Suprapubic skin (tissue), 4 donors: ENCODE measurements at regions not wholly inside any gene's neighbourhood (a gene's known extent, or its start where the extent isn't known, plus 50 kb on each side); places are given as distances from the start of the nearest gene placed in this dataset.

Experiments
- DNase-seq, 2 donors: peaks; one replicate each; pipeline ENCODE4 v3.0.0-alpha.2; 2019; ENCODE audit warnings: low spot score in 2 of 2
- H3K27ac ChIP-seq: fragments of 200-600 bp; sonication (generic); one replicate; pipeline ENCODE4 v1.5.1; 2019
- H3K27me3 ChIP-seq: fragments of 200-600 bp; sonication (generic); one replicate; pipeline ENCODE4 v1.5.1; 2019
- H3K36me3 ChIP-seq: fragments of 200-600 bp; sonication (generic); one replicate; pipeline ENCODE4 v1.5.1; 2019
- H3K4me1 ChIP-seq: fragments of 200-600 bp; sonication (generic); one replicate; pipeline ENCODE4 v1.5.1; 2019
- H3K4me3 ChIP-seq: fragments of 200-600 bp; sonication (generic); one replicate; pipeline ENCODE4 v1.5.1; 2019; ENCODE audit warnings: mild to moderate bottlenecking
- H3K9me3 ChIP-seq: fragments of 200-600 bp; sonication (generic); one replicate; pipeline ENCODE4 v1.5.1; 2019
- EP300 ChIP-seq: sonication (generic); formaldehyde crosslinking; IDR thresholded peaks from one replicate; pipeline ENCODE4 v1.6.1; 2017; ENCODE audit warnings: antibody characterized with exemption
- POLR2A ChIP-seq, 2 donors: fragments of 450-650 bp; IDR thresholded peaks; one replicate each; pipeline ENCODE4 v1.6.1; 2017; ENCODE audit warnings: antibody characterized with exemption in 2 of 2, mild to moderate bottlenecking in 2 of 2, moderate library complexity in 2 of 2
- POLR2AphosphoS5 ChIP-seq, 3 donors: sonication (generic); formaldehyde crosslinking; IDR thresholded peaks; one replicate each; pipeline ENCODE4 v1.6.1; 2017; ENCODE audit warnings: antibody characterized with exemption in 3 of 3
- WGBS: methylation state at CpG from one replicate; pipeline ENCODE4 v1.1.5; 2018; 5-methylcytosine and 5-hydroxymethylcytosine counted together
- TF ChIP-seq, protein P1 (sequence below), 2 donors: fragments of 200-600 bp in 1 of 2; fragments of 450-650 bp in 1 of 2; sonication (generic) in 1 of 2; IDR thresholded peaks; one replicate each; pipeline ENCODE4 v1.5.1; 2016 to 2019; ENCODE audit warnings: antibody characterized with exemption in 2 of 2, mild to moderate bottlenecking in 1 of 2, moderate library complexity in 1 of 2

GRCh38 chr18:2486426-2486825 is 84.9 kb downstream of the METTL4 start:
- WGBS = 49% methylated on average over 4 of the region's 4 CpGs
- Histone ChIP-seq H3K27me3 (no peaks in the 10 kb centered on the region), H3K36me3 (no peaks in the 10 kb centered on the region), H3K4me3 (no peak overlapping the region), H3K4me1 (no peaks in the 10 kb centered on the region), H3K9me3 (no peaks in the 10 kb centered on the region), H3K27ac (no peak overlapping the region)
- TF ChIP-seq, protein P1, sequence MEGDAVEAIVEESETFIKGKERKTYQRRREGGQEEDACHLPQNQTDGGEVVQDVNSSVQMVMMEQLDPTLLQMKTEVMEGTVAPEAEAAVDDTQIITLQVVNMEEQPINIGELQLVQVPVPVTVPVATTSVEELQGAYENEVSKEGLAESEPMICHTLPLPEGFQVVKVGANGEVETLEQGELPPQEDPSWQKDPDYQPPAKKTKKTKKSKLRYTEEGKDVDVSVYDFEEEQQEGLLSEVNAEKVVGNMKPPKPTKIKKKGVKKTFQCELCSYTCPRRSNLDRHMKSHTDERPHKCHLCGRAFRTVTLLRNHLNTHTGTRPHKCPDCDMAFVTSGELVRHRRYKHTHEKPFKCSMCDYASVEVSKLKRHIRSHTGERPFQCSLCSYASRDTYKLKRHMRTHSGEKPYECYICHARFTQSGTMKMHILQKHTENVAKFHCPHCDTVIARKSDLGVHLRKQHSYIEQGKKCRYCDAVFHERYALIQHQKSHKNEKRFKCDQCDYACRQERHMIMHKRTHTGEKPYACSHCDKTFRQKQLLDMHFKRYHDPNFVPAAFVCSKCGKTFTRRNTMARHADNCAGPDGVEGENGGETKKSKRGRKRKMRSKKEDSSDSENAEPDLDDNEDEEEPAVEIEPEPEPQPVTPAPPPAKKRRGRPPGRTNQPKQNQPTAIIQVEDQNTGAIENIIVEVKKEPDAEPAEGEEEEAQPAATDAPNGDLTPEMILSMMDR (IDR thresholded peaks at IDR 0.05) = no peak
- TF ChIP-seq EP300 (no peak), POLR2AphosphoS5 (IDR thresholded peaks at IDR 0.05) (no peak), POLR2A (IDR thresholded peaks at IDR 0.05) (no peak)
- DNase-seq = no peak
